Effector memory CD4-positive, alpha-beta T cell (primary cell): ENCODE measurements at regions not wholly inside any gene's neighbourhood (a gene's known extent, or its start where the extent isn't known, plus 50 kb on each side); places are given as distances from the start of the nearest gene placed in this dataset.
"Not testable (repeated sequence)": the region's sequence is repeated elsewhere in the genome, so short reads cannot be mapped to it uniquely, and the experiment has no call there.

Experiments used
- DNase-seq, 3 donors: peaks; one replicate each; pipeline ENCODE4 v3.0.0-alpha.2; 2020
- H3K27ac ChIP-seq: 2 replicates; pipeline ENCODE4 v1.7.0; 2013; ENCODE audit warnings: mild to moderate bottlenecking, low read length, moderate library complexity; ENCODE audit not compliant: insufficient read depth, poor library complexity, severe bottlenecking
- H3K27me3 ChIP-seq: replicated peaks from 2 replicates; pipeline ENCODE4 v1.7.0; 2013; ENCODE audit warnings: mild to moderate bottlenecking, low read length; ENCODE audit not compliant: insufficient read depth, control insufficient read depth, poor library complexity, severe bottlenecking
- H3K36me3 ChIP-seq: 2 replicates; pipeline ENCODE4 v1.7.0; 2013; ENCODE audit warnings: mild to moderate bottlenecking, low read length, moderate library complexity; ENCODE audit not compliant: control insufficient read depth, insufficient read depth
- H3K4me1 ChIP-seq: 2 replicates; pipeline ENCODE4 v1.7.0; 2013; ENCODE audit warnings: low read length, mild to moderate bottlenecking; ENCODE audit not compliant: control insufficient read depth, insufficient read depth, poor library complexity, severe bottlenecking
- H3K4me3 ChIP-seq: 2 replicates; pipeline ENCODE4 v1.7.0; 2013; ENCODE audit warnings: low read length, low read depth, mild to moderate bottlenecking; ENCODE audit not compliant: insufficient read depth, poor library complexity, severe bottlenecking
- H3K9me3 ChIP-seq: 2 replicates; pipeline ENCODE4 v1.7.0; 2013; ENCODE audit warnings: mild to moderate bottlenecking, low read length, moderate library complexity; ENCODE audit not compliant: control insufficient read depth

GRCh38 chr15:26017665-26018064 lies 154.5 kb upstream of the ATP10A start:
- Histone ChIP-seq H3K27me3 (no peaks in the 10 kb centered on the region), H3K4me1 (no peaks in the 10 kb centered on the region), H3K9me3 (no peaks in the 10 kb centered on the region), H3K36me3 (no peaks in the 10 kb centered on the region), H3K27ac (no peak overlapping the region), H3K4me3 (no peak overlapping the region)
- no peak for DNase-seq

- Histone ChIP-seq H3K4me3 (no peak overlapping the region), H3K9me3 (no peaks in the 10 kb centered on the region), H3K4me1 (no peaks in the 10 kb centered on the region), H3K27ac (no peak overlapping the region), H3K27me3 (no peaks in the 10 kb centered on the region), H3K36me3 (no peaks in the 10 kb centered on the region)
- DNase-seq, result no peak
Measured at GRCh38 chr15:26015516-26016075, 152.5 kb upstream of the ATP10A start.

- H3K27ac ChIP-seq, result no peak overlapping the region
- DNase-seq, result no peak
- no peaks in the 10 kb centered on the region for H3K27me3 ChIP-seq
- H3K4me3 ChIP-seq, result no peak overlapping the region
- H3K4me1 ChIP-seq, result no peaks in the 10 kb centered on the region
- H3K9me3 ChIP-seq, result no peaks in the 10 kb centered on the region
- no peaks in the 10 kb centered on the region for H3K36me3 ChIP-seq
Measured at GRCh38 chr15:26013981-26014380, 150.9 kb upstream of the ATP10A start.

GRCh38 chr15:26011916-26012315 lies 148.8 kb upstream of the ATP10A start:
- Histone ChIP-seq H3K27ac (no peak overlapping the region), H3K4me3 (no peak overlapping the region), H3K4me1 (no peaks in the 10 kb centered on the region), H3K9me3 (no peaks in the 10 kb centered on the region), H3K36me3 (no peaks in the 10 kb centered on the region), H3K27me3 (no peaks in the 10 kb centered on the region)
- DNase-seq, result no peak

GRCh38 chr15:26007151-26007550 lies 144.0 kb upstream of the ATP10A start:
- no peaks in the 10 kb centered on the region for H3K4me1 ChIP-seq
- H3K9me3 ChIP-seq, result no peaks in the 10 kb centered on the region
- H3K4me3 ChIP-seq, result no peak overlapping the region
- no peaks in the 10 kb centered on the region for H3K27me3 ChIP-seq
- H3K27ac ChIP-seq, result no peak overlapping the region
- H3K36me3 ChIP-seq, result no peaks in the 10 kb centered on the region
- DNase-seq, result no peak

- H3K27ac ChIP-seq, result no peak overlapping the region
- H3K4me3 ChIP-seq, result no peak overlapping the region
- no peak for DNase-seq
- no peaks in the 10 kb centered on the region for H3K27me3 ChIP-seq
- H3K36me3 ChIP-seq, result no peaks in the 10 kb centered on the region
- H3K9me3 ChIP-seq, result no peaks in the 10 kb centered on the region
- no peaks in the 10 kb centered on the region for H3K4me1 ChIP-seq
Measured at GRCh38 chr15:26001201-26001600, 138.1 kb upstream of the ATP10A start.

GRCh38 chr15:25993506-25993905 lies 130.4 kb upstream of the ATP10A start:
- Histone ChIP-seq H3K27me3 (no peaks in the 10 kb centered on the region), H3K27ac (no peak overlapping the region), H3K4me3 (no peak overlapping the region), H3K9me3 (no peaks in the 10 kb centered on the region), H3K4me1 (no peaks in the 10 kb centered on the region), H3K36me3 (no peaks in the 10 kb centered on the region)
- DNase-seq, result no peak

GRCh38 chr15:25990220-25990619 lies 127.1 kb upstream of the ATP10A start:
- H3K4me3 ChIP-seq, result no peak overlapping the region
- no peaks in the 10 kb centered on the region for H3K4me1 ChIP-seq
- no peak overlapping the region for H3K27ac ChIP-seq
- H3K27me3 ChIP-seq, result no peaks in the 10 kb centered on the region
- no peaks in the 10 kb centered on the region for H3K9me3 ChIP-seq
- DNase-seq, result no peak
- H3K36me3 ChIP-seq, result no peaks in the 10 kb centered on the region

GRCh38 chr15:25989327-25989726 lies 126.2 kb upstream of the ATP10A start:
- no peaks in the 10 kb centered on the region for H3K4me1 ChIP-seq
- no peak overlapping the region for H3K4me3 ChIP-seq
- H3K27ac ChIP-seq, result no peak overlapping the region
- no peaks in the 10 kb centered on the region for H3K36me3 ChIP-seq
- H3K27me3 ChIP-seq, result no peaks in the 10 kb centered on the region
- no peaks in the 10 kb centered on the region for H3K9me3 ChIP-seq
- no peak for DNase-seq

- H3K4me3 ChIP-seq, H3K27ac ChIP-seq, DNase-seq, H3K27me3 ChIP-seq, H3K36me3 ChIP-seq, H3K9me3 ChIP-seq, H3K4me1 ChIP-seq: not testable (repeated sequence)
Measured at GRCh38 chr15:25988716-25989115, 125.6 kb upstream of the ATP10A start.

- Histone ChIP-seq H3K4me3 (no peak overlapping the region), H3K4me1 (no peaks in the 10 kb centered on the region), H3K9me3 (no peaks in the 10 kb centered on the region), H3K27me3 (no peaks in the 10 kb centered on the region), H3K27ac (no peak overlapping the region), H3K36me3 (no peaks in the 10 kb centered on the region)
- no peak for DNase-seq
Measured at GRCh38 chr15:25987638-25988037, 124.5 kb upstream of the ATP10A start.
